Kidney (tissue), 13 donors: ENCODE measurements at regions not wholly inside any gene's neighbourhood (a gene's known extent, or its start where the extent isn't known, plus 50 kb on each side); places are given as distances from the start of the nearest gene placed in this dataset.

Source experiments
- DNase-seq, 5 donors: peaks; one replicate each; pipeline ENCODE4 v3.0.0-alpha.2; 2013 to 2020
- FAIRE-seq: peaks from 2 replicates; lab custom pipeline; 2012; peaks lifted over from hg19 to GRCh38; lab: Jason Lieb, UNC
- H3K27ac ChIP-seq, 2 donors: one replicate each; pipeline ENCODE4 v1.7.0; 2013; ENCODE audit warnings: low read depth in 2 of 2, low read length in 2 of 2, inconsistent platforms in 1 of 2
- H3K27me3 ChIP-seq: one replicate; pipeline ENCODE4 v1.7.1; 2013; ENCODE audit warnings: low read length, inconsistent platforms; ENCODE audit not compliant: control insufficient read depth, insufficient read depth
- H3K36me3 ChIP-seq, 3 donors: one replicate each; pipeline versions ENCODE4 v1.7.0 to v1.7.1; 2013; ENCODE audit warnings: low read length in 3 of 3, control low read depth in 1 of 3, inconsistent platforms in 1 of 3; ENCODE audit not compliant: insufficient read depth in 3 of 3, control insufficient read depth in 2 of 3
- H3K4me1 ChIP-seq, 3 donors: one replicate each; pipeline versions ENCODE4 v1.7.0 to v1.7.1; 2013; ENCODE audit warnings: low read length in 3 of 3, inconsistent platforms in 1 of 3, low read depth in 1 of 3; ENCODE audit not compliant: control insufficient read depth in 2 of 3, insufficient read depth in 2 of 3
- H3K4me3 ChIP-seq, 3 donors: one replicate each; pipeline versions ENCODE4 v1.7.0 to v1.8.1; 2013; ENCODE audit warnings: low read length in 3 of 3, control low read depth in 1 of 3, inconsistent platforms in 1 of 3
- H3K9ac ChIP-seq, 3 donors: one replicate each; pipeline versions ENCODE4 v1.7.0 to v1.7.1; 2013; ENCODE audit warnings: low read length in 3 of 3, control low read depth in 1 of 3, inconsistent platforms in 1 of 3
- H3K9me3 ChIP-seq, 3 donors: one replicate each; pipeline versions ENCODE4 v1.7.0 to v1.7.1; 2013; ENCODE audit warnings: low read length in 3 of 3, control low read depth in 1 of 3, inconsistent platforms in 1 of 3; ENCODE audit not compliant: control insufficient read depth in 2 of 3, insufficient read depth in 1 of 3
- CTCF ChIP-seq: IDR thresholded peaks from 3 replicates; pipeline ENCODE4 v1.5.1; 2012; ENCODE audit warnings: mild to moderate bottlenecking, moderate library complexity, borderline replicate concordance; ENCODE audit not compliant: insufficient read depth; ENCODE audit errors: extremely low read depth
- intact Hi-C: fragments of 100-400 bp; cut with DNase I; formaldehyde crosslinking; loops from one replicate; pipeline ENCODE4 v1.11.1; 2022
- donor health status: control.
- donor health status: control.
- donor health status: control.
- donor health status: control.
- donor health status: control.
- donor health status: DM: yes; HTN: yes; CAD: no.
- donor health status: Normal renal cell carcinoma (clear cell type).

GRCh38 chr6:109892451-109893435 lies 85.4 kb upstream of the GPR6 start:
- H3K27me3 ChIP-seq = no peaks in the 10 kb centered on the region
- no peak overlapping the region for H3K9ac ChIP-seq
- H3K4me1 ChIP-seq = peaks cover 0 to 11% (median 7%) of the 10 kb centered on the region in 3 donors
- DNase-seq = peak in 3 of 5 donors; percentile 53 to 89 (median 87)
- FAIRE-seq = no peak
- H3K27ac ChIP-seq = peak overlapping the region; percentile 29 to 69
- TF ChIP-seq CTCF = no peak
- no peaks in the 10 kb centered on the region for H3K36me3 ChIP-seq
- H3K4me3 ChIP-seq = no peak overlapping the region
- intact Hi-C loops = no loop called here
- no peaks in the 10 kb centered on the region for H3K9me3 ChIP-seq

- FAIRE-seq (no peak), DNase-seq (no peak)
- H3K36me3 ChIP-seq = no peaks in the 10 kb centered on the region
- TF ChIP-seq CTCF = no peak
- H3K4me1 ChIP-seq = peaks cover 0 to 11% (median 7%) of the 10 kb centered on the region in 3 donors
- no peak overlapping the region for H3K4me3 ChIP-seq
- H3K9me3 ChIP-seq = no peaks in the 10 kb centered on the region
- peak overlapping the region in 1 of 2 donors; percentile 48 for H3K27ac ChIP-seq
- intact Hi-C loops = no loop called here
- H3K9ac ChIP-seq = no peak overlapping the region
- H3K27me3 ChIP-seq = no peaks in the 10 kb centered on the region
These were observed 84.5 kb upstream of the GPR6 start for GRCh38 chr6:109893606-109894005.

GRCh38 chr6:109894181-109894580 lies 83.9 kb upstream of the GPR6 start:
- H3K4me3 ChIP-seq = no peak overlapping the region
- no peaks in the 10 kb centered on the region for H3K36me3 ChIP-seq
- peaks cover 0 to 11% (median 7%) of the 10 kb centered on the region in 3 donors for H3K4me1 ChIP-seq
- intact Hi-C loops = no loop called here
- H3K27me3 ChIP-seq = no peaks in the 10 kb centered on the region
- H3K27ac ChIP-seq = no peak overlapping the region
- no peaks in the 10 kb centered on the region for H3K9me3 ChIP-seq
- FAIRE-seq (no peak), DNase-seq (no peak)
- TF ChIP-seq CTCF = no peak
- no peak overlapping the region for H3K9ac ChIP-seq
